OCI-LY1 (cell line): ENCODE measurements at regions not wholly inside any gene's neighbourhood (a gene's known extent, or its start where the extent isn't known, plus 50 kb on each side); places are given as distances from the start of the nearest gene placed in this dataset.

Experiments used
- EZH2 ChIP-seq: fragments of 200-600 bp; sonication (generic), shearing (Covaris generic); IDR thresholded peaks from 2 replicates; pipeline ENCODE4 v1.8.0; 2017; ENCODE audit warnings: borderline replicate concordance, mixed run types, mild to moderate bottlenecking, antibody characterized with exemption, low read length, moderate library complexity, mixed read lengths
- TF ChIP-seq, protein P1 (sequence below): fragments of 200-600 bp; sonication (generic), shearing (Covaris generic); IDR thresholded peaks from 2 replicates; pipeline ENCODE4 v1.5.1; 2017; ENCODE audit warnings: mild to moderate bottlenecking, antibody characterized with exemption, low read length, moderate library complexity, mixed read lengths

DNA sequence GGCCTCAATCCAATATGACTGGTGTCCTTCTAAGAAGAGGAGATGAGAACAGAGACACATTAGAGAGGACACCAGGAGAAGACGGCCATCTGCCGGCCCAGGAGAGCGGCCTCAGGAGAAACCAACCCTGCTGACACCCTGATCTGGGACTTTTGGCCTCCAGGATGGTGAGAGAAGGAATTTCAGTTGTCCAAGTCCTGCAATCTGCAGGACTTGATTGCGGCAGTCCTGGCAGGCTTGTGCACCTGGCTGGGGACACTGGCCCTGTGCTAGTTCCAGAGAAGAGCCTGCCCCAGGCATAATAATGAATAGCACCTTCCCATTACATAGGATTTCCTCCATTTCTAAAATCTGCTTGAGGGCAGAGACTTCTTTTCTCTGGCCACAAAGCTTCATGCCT, 409.9 kb upstream of the SHH start:
- TF ChIP-seq, protein P1, sequence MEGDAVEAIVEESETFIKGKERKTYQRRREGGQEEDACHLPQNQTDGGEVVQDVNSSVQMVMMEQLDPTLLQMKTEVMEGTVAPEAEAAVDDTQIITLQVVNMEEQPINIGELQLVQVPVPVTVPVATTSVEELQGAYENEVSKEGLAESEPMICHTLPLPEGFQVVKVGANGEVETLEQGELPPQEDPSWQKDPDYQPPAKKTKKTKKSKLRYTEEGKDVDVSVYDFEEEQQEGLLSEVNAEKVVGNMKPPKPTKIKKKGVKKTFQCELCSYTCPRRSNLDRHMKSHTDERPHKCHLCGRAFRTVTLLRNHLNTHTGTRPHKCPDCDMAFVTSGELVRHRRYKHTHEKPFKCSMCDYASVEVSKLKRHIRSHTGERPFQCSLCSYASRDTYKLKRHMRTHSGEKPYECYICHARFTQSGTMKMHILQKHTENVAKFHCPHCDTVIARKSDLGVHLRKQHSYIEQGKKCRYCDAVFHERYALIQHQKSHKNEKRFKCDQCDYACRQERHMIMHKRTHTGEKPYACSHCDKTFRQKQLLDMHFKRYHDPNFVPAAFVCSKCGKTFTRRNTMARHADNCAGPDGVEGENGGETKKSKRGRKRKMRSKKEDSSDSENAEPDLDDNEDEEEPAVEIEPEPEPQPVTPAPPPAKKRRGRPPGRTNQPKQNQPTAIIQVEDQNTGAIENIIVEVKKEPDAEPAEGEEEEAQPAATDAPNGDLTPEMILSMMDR = no peak
- TF ChIP-seq EZH2 = no peak
